HCT116 (cell line): ENCODE measurements at regions not wholly inside any gene's neighbourhood (a gene's known extent, or its start where the extent isn't known, plus 50 kb on each side); places are given as distances from the start of the nearest gene placed in this dataset.

Experiments
- ATAC-seq: fragments of 200-7000 bp; cut with Tn5 transposase; 2 replicates; pipeline ENCODE4 v1.9.1; 2020; ENCODE audit warnings: mild to moderate bottlenecking, moderate library complexity
- BruUV-seq: library from RNA; stranded (reverse); fragments of 400-500 nt; replicated peaks from 2 replicates; lab custom pipeline; 2021; lab: Mats Ljungman, UMichigan
- CTCF ChIA-PET: fragments of 300-600 bp; sonication (Branson Sonifier 250); formaldehyde crosslinking; loops from one replicate; lab custom pipeline; 2021; ENCODE audit warnings: antibody characterized with exemption; lab: Charles Lee
- POLR2A ChIA-PET: fragments of 300-600, 350-600 bp; sonication (Branson Sonifier 250); formaldehyde crosslinking; loops from one replicate; lab custom pipeline; 2021; ENCODE audit warnings: antibody characterized with exemption; lab: Charles Lee
- RAD21 ChIA-PET, 2 experiments: fragments of 300-600 bp; sonication (Branson Sonifier 250); formaldehyde crosslinking; loops; one replicate each; lab custom pipeline; 2023; ENCODE audit warnings: low total read pairs in 2 of 2; ENCODE audit not compliant: uncharacterized antibody in 2 of 2, unreplicated experiment in 2 of 2, low non-redundant PET in 1 of 2; lab: Charles Lee
- DNase-seq: peaks from one replicate; pipeline ENCODE4 v3.0.0-alpha.2; 2010; ENCODE audit warnings: low read depth, low spot score
- H2AFZ ChIP-seq: fragments of 200-600 bp; shearing (Covaris generic), sonication (generic); 2 replicates; pipeline ENCODE4 v1.6.1; 2017; ENCODE audit warnings: low read depth, mixed run types, mixed read lengths, antibody characterized with exemption, low read length; ENCODE audit not compliant: poor library complexity, severe bottlenecking
- H3K27ac ChIP-seq: 2 replicates; pipeline ENCODE4 v1.5.1; 2012; ENCODE audit warnings: low read depth, low read length
- H3K27me3 ChIP-seq: fragments of 200-600 bp; sonication (generic); 2 replicates; pipeline ENCODE4 v1.6.1; 2016; ENCODE audit warnings: mixed run types, low read length, mixed read lengths; ENCODE audit not compliant: insufficient read depth
- H3K36me3 ChIP-seq, 2 experiments: fragments of 200-500 bp in 1 of 2; fragments of 200-600 bp in 1 of 2; sonication (Bioruptor generic) in 1 of 2; sonication (generic) in 1 of 2; 2 replicates each; pipeline versions ENCODE4 v1.5.1 to v1.6.1; 2014 to 2016; ENCODE audit warnings: low read length in 2 of 2, inconsistent platforms in 1 of 2, mixed read lengths in 1 of 2, mixed run types in 1 of 2; ENCODE audit not compliant: insufficient read depth in 2 of 2, control insufficient read depth in 1 of 2
- H3K4me1 ChIP-seq, 2 experiments: fragments of 200-600 bp in 1 of 2; sonication (generic) in 1 of 2; 2 replicates each; pipeline versions ENCODE4 v1.5.1 to v1.6.1; 2012 to 2017; ENCODE audit warnings: low read length in 2 of 2, inconsistent platforms in 1 of 2, mild to moderate bottlenecking in 1 of 2, mixed read lengths in 1 of 2, mixed run types in 1 of 2, moderate library complexity in 1 of 2; ENCODE audit not compliant: insufficient read depth in 2 of 2, control insufficient read depth in 1 of 2
- H3K4me2 ChIP-seq: fragments of 200-600 bp; sonication (generic); 2 replicates; pipeline ENCODE4 v1.6.1; 2017; ENCODE audit warnings: mixed run types, low read length, mixed read lengths
- H3K4me3 ChIP-seq, 2 experiments: fragments of 200-600 bp in 1 of 2; sonication (generic) in 1 of 2; replicated peaks in 1 of 2; 2 replicates each; pipeline ENCODE4 v1.5.1; 2011 to 2016; ENCODE audit warnings: low read length in 2 of 2, control low read depth in 1 of 2, low read depth in 1 of 2, mild to moderate bottlenecking in 1 of 2, mixed read lengths in 1 of 2, mixed run types in 1 of 2
- H3K79me2 ChIP-seq: fragments of 200-600 bp; sonication (generic); 2 replicates; pipeline ENCODE4 v1.6.1; 2017; ENCODE audit warnings: mild to moderate bottlenecking, mixed run types, low read length, moderate library complexity, mixed read lengths; ENCODE audit not compliant: insufficient read depth
- H3K9ac ChIP-seq: fragments of 200-600 bp; sonication (generic); 2 replicates; pipeline ENCODE4 v1.6.1; 2016; ENCODE audit warnings: low read length, mixed read lengths
- H3K9me2 ChIP-seq: fragments of 200-600 bp; sonication (generic), shearing (Covaris generic); 2 replicates; pipeline ENCODE4 v1.6.1; 2017; ENCODE audit warnings: mixed run types, mild to moderate bottlenecking, moderate library complexity; ENCODE audit not compliant: insufficient read depth
- H3K9me3 ChIP-seq, 2 experiments: fragments of 200-500 bp in 1 of 2; fragments of 200-600 bp in 1 of 2; sonication (Bioruptor generic) in 1 of 2; sonication (generic) in 1 of 2; 2 replicates each; pipeline ENCODE4 v1.6.1; 2014 to 2017; ENCODE audit warnings: low read length in 2 of 2, mixed read lengths in 2 of 2, inconsistent platforms in 1 of 2, low read depth in 1 of 2, mild to moderate bottlenecking in 1 of 2, mixed run types in 1 of 2, moderate library complexity in 1 of 2; ENCODE audit not compliant: control insufficient read depth in 1 of 2, insufficient read depth in 1 of 2
- H4K20me1 ChIP-seq: fragments of 200-600 bp; sonication (generic), shearing (Covaris generic); 2 replicates; pipeline ENCODE4 v1.6.1; 2017; ENCODE audit warnings: mixed run types, mild to moderate bottlenecking, moderate library complexity; ENCODE audit not compliant: insufficient read depth
- CEBPB ChIP-seq: IDR thresholded peaks from 2 replicates; pipeline ENCODE4 v1.6.1; 2012; ENCODE audit warnings: low read depth
- CTCF ChIP-seq, 3 experiments: fragments of 200-600 bp in 1 of 3; sonication (generic) in 1 of 3; IDR thresholded peaks in 2 of 3; conservative IDR thresholded peaks in 1 of 3; 2 replicates each; pipeline ENCODE4 v1.5.1; 2012 to 2017; ENCODE audit warnings: low read depth in 2 of 3, low read length in 2 of 3, antibody characterized with exemption in 1 of 3, borderline replicate concordance in 1 of 3, control low read depth in 1 of 3, mild to moderate bottlenecking in 1 of 3, mixed read lengths in 1 of 3, mixed run types in 1 of 3, moderate library complexity in 1 of 3; ENCODE audit not compliant: insufficient read depth in 1 of 3
- EZH2 ChIP-seq: fragments of 200-600 bp; sonication (generic); IDR thresholded peaks from 2 replicates; pipeline ENCODE4 v1.6.1; 2017; ENCODE audit warnings: antibody characterized with exemption, mixed run types
- FOSL1 ChIP-seq: IDR thresholded peaks from 2 replicates; pipeline ENCODE4 v1.6.1; 2012; ENCODE audit warnings: low read depth
- POLR2A ChIP-seq: IDR thresholded peaks from 2 replicates; pipeline ENCODE4 v1.7.0; 2011; ENCODE audit warnings: borderline replicate concordance; ENCODE audit not compliant: insufficient read depth, insufficient read length; ENCODE audit errors: extremely low read depth
- POLR2AphosphoS5 ChIP-seq: IDR thresholded peaks from 2 replicates; pipeline ENCODE4 v1.6.1; 2011; ENCODE audit warnings: mild to moderate bottlenecking, low read depth, low read length, moderate library complexity
- SP1 ChIP-seq: IDR thresholded peaks from 2 replicates; pipeline ENCODE4 v1.6.1; 2012; ENCODE audit warnings: low read depth
- SRF ChIP-seq: IDR thresholded peaks from 2 replicates; pipeline ENCODE4 v1.6.1; 2012; ENCODE audit warnings: low read depth
- ZBTB33 ChIP-seq: IDR thresholded peaks from 2 replicates; pipeline ENCODE4 v1.6.1; 2011; ENCODE audit warnings: mild to moderate bottlenecking, low read length, moderate library complexity; ENCODE audit not compliant: insufficient replicate concordance; ENCODE audit errors: extremely low read depth
- intact Hi-C: fragments of 100-400 bp; cut with micrococcal nuclease; formaldehyde crosslinking; loops from 2 replicates; pipeline ENCODE4 v1.10.0; 2022

GRCh38 chr6:146950351-146950835, 253.8 kb upstream of the STXBP5 start:
- Histone ChIP-seq H3K4me2 (no peak overlapping the region), H2AFZ (no peak overlapping the region), H3K9me3 (no peaks in the 10 kb centered on the region), H3K4me3 (no peak overlapping the region), H3K27me3 (no peaks in the 10 kb centered on the region), H3K4me1 (no peaks in the 10 kb centered on the region), H3K9ac (no peak overlapping the region), H3K36me3 (no peaks in the 10 kb centered on the region), H3K9me2 (no peaks in the 10 kb centered on the region), H4K20me1 (no peaks in the 10 kb centered on the region), H3K79me2 (no peaks in the 10 kb centered on the region), H3K27ac (no peak overlapping the region)
- RAD21 ChIA-PET: no interaction called here
- intact Hi-C loops: no loop called here
- no TSS peak for BruUV-seq
- POLR2A ChIA-PET: no interaction called here
- CTCF ChIA-PET: no interaction called here
- TF ChIP-seq CTCF (IDR thresholded peaks at IDR 0.05 in 2 of 3, conservative IDR thresholded peaks at IDR 0.05 in 1 of 3; ENCODE audit: borderline replicate concordance in 1 of 3, insufficient read depth in 1 of 3, low read depth in 2 of 3, low read length in 2 of 3) (no peak), POLR2A (no peak), EZH2 (no peak), CEBPB (no peak), SP1 (no peak)
- ATAC-seq (no peak), DNase-seq (no peak)

- H3K4me2 ChIP-seq: no peak overlapping the region
- TF ChIP-seq SRF (no peak), ZBTB33 (no peak), POLR2AphosphoS5 (no peak), FOSL1 (no peak)
- TF ChIP-seq, all 23 proteins: peak for 0
- ChIA-PET RAD21 (no interaction called here), CTCF (no interaction called here), POLR2A (no interaction called here)
- no peak for ATAC-seq
- Histone ChIP-seq H3K4me3 (no peak overlapping the region), H3K36me3 (no peaks in the 10 kb centered on the region), H2AFZ (no peak overlapping the region), H3K9ac (no peak overlapping the region), H3K27me3 (no peaks in the 10 kb centered on the region), H4K20me1 (no peaks in the 10 kb centered on the region), H3K4me1 (no peaks in the 10 kb centered on the region), H3K9me2 (no peaks in the 10 kb centered on the region), H3K9me3 (no peaks in the 10 kb centered on the region), H3K79me2 (no peaks in the 10 kb centered on the region), H3K27ac (no peak overlapping the region)
- no peak for DNase-seq
- intact Hi-C loops: no loop called here
- no TSS peak for BruUV-seq
Measured at GRCh38 chr6:146955570-146955969, 248.6 kb upstream of the STXBP5 start.
